ENCODE measurements at regions not wholly inside any gene's neighbourhood (a gene's known extent, or its start where the extent isn't known, plus 50 kb on each side); places are given as distances from the start of the nearest gene placed in this dataset.
"Not testable (repeated sequence)": the region's sequence is repeated elsewhere in the genome, so short reads cannot be mapped to it uniquely, and the experiment has no call there.

DNA sequence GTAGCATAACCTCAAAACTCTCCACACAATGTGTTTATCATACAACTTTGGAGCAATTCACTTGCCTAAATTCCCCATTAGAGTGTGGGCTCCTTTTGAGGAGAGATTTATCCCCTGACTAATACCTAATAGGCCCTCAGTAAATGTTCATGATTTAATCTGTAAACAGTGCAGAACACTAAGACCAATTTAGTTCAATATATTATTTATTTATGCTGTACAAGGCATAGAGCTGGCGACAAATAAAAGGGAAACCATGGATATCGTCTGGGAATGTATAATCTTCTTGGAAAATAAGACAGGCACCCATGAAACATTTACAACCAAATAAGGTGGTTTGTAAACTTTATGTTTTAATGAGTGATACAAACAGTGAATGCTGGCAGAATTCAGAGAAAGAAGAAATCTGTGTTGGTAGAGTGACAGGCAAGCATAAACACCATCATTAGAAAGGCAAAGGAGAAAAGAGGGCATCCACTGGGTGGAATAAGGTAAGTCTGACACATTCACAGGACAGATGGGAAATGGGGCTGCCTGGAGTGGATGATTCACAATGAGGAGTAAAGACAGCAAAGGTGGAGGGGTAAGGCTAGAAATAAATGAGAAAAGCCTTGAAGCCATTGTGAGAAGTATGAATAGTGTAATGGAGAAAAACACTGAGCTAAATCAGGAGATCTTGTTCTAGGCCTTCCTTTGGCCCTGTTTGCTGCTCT is 106.1 kb upstream of the MIR17HG start:
- DNase-seq (ENCODE audit: low spot score) (no peak), ATAC-seq (no peak)

- ATAC-seq, result no peak
- no peak for DNase-seq (ENCODE audit: low spot score)
These were observed 104.8 kb upstream of the MIR17HG start for GRCh38 chr13:91242652-91243051.

DNA sequence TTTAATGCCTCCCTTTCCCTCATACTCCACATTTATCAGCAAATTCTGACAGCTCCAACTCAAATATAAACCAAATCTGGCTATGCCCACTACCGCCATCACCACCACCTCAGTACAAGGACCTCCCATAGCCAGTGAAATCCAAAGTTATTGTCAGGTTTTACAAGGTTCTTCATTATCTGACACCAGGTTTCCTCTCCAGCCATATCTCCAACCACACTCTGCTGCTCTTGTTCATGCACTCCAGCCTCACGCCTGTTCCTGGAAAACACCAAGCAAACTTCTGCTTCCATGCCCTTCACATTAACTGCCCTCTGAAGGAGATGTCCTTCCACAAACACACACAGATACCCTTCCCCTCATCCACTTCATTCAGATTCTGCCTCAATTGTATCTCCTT is 102.2 kb upstream of the MIR17HG start:
- DNase-seq (ENCODE audit: low spot score), result no peak
- no peak for ATAC-seq

DNA sequence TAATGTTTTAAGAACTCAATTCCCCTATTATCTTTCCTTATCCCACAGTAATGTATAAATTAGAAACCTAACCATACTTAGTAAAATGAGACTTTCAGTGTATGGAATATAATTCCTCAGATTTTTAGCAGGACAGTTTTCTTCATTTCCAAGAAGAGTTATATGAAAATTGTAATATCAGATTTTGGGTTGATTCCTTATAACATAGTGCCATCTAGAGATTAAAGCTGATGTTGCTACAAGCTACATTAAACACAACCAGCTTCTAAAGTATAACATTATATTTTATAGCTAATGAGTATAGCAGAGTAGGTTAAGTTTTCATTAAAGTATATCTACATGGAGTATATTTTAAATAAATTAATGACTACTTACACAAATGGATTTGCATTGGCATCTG is 99.7 kb upstream of the MIR17HG start:
- no peak for ATAC-seq
- DNase-seq (ENCODE audit: low spot score), result no peak

GRCh38 chr13:91248249-91248648 is 99.2 kb upstream of the MIR17HG start:
- no peak for ATAC-seq
- no peak for DNase-seq (ENCODE audit: low spot score)

GRCh38 chr13:91249370-91249769 is 98.1 kb upstream of the MIR17HG start:
- DNase-seq (ENCODE audit: low spot score), result no peak
- ATAC-seq, result no peak

DNA sequence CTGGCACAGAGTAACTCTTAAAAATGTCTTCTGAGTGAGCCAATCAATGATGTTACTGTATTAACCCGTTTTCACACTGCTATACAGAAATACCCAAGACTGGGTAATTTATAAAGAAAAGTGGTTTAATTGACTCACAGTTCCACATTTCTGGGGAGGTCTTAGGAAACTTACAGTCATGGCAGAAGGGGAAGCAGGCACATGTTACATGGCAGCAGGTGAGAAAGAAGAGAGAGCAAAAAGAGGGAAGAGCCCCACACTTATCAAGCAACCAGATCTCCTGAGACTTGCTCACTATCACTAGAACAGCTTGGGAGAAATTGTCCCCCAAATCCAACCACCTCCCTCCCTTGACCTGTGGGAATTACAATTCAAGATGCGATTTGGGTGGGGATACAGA is 97.6 kb upstream of the MIR17HG start:
- ATAC-seq (no peak), DNase-seq (ENCODE audit: low spot score) (no peak)

GRCh38 chr13:91251573-91251972 is 95.9 kb upstream of the MIR17HG start:
- not testable (repeated sequence) for DNase-seq (ENCODE audit: low spot score)

DNA sequence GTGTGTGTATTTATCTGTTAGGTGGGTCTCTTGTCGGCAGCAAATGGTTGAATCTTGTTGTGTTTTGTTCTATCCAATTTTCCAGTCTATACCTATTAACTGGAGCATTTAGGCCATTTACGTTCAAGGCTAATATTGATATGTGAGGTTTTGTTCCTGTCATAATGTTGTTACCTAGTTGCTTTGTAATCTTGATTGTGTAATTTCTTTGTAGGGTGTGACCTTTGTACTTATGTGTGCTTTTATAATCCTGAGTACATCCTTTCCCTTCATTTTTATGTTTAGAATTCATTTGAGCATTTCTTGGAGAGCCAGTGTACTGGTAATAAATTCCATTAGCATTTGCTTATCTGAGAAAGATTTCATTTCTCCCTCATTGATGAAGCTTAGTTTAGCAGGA is 83.0 kb upstream of the MIR17HG start:
- no peak for ATAC-seq
- no peak for DNase-seq (ENCODE audit: low spot score)

More at GRCh38 chr13:91251573-91251972, 95.9 kb upstream of the MIR17HG start:
- not testable (repeated sequence) for ATAC-seq

DNA sequence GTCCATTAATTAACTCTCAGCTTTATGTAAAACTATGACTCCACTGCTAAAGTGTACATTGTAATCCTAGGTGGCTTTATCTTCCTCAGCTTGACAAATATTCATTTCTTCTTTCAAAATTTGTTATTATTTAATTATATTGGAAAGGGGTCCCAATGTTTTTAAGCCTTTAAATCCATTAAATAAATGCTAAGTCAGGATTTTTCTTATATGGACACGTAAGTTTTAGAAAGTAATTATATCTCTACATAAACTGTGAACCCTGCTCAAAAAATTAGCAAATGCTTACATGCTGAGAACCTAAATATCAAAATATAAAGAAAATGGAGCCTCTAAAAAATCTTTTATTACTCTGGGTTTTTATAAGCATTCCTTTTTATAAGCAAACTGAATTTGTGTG is 78.2 kb upstream of the MIR17HG start:
- ATAC-seq, result no peak
- no peak for DNase-seq (ENCODE audit: low spot score)

DNA sequence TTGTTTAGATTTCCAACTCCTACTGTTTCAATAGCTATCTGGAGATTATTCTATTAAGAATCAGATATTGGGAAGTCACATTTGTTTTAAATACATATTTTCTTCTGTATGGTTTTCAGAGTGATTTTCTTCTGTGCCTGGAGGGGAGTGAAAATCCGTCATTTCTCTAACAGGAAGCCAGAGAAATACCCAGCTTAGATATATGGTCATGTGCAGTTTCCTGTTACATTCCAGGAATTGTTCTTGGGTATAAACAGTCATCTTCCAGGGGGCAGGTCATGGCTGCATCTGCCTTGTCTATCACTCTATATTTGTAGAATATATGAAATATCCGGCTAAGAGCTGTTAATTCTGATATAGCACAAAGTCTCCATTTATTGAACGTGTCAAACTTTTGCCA is 77.5 kb upstream of the MIR17HG start:
- ATAC-seq (no peak), DNase-seq (ENCODE audit: low spot score) (no peak)

DNA sequence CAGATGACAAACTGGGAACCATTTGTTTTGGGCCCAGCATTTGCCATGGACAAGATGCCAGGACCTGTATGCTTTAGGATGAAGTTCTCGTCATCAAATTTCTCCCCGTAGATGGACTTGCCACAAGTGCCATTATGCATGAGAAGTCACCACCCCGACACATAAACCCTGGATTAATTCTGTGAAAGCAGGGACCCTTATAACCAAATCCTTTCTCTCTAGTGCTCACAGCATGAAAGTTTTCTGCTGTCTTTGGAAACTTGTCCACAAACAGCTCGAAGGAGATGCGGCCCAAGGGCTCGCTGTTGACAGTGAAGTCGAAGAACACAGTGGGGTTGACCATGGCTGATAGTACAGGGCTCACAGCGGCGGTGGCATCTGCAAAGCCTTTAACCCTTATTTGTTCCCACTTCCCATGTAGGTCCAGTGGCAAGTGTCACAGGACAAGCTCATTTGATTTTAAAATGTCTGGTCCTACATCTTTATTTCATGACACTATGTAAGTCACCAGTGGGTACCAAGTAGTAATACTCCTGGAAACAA is 75.2 kb upstream of the MIR17HG start:
- DNase-seq (ENCODE audit: low spot score), result no peak
- no peak for ATAC-seq

DNA sequence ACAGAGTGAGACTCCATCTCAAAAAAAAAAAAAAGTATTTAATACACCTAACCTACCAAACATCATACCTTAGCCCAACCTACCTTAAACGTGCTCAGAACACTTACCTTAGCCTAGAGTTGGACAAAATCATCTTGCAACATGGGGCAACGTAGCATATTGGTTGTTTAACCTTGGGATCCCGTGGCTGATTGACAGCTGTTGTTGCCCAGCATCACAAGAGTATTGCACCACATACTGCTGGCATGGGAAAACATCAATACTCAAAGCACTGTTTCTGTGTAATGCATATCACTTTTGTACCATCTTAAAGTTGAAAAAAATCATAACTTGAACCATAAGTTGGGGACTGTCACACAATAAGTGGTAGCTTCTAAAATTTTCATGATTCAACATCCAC is 73.8 kb upstream of the MIR17HG start:
- DNase-seq (ENCODE audit: low spot score), result no peak
- ATAC-seq, result no peak

GRCh38 chr13:91277013-91277676 is 70.3 kb upstream of the MIR17HG start:
- ATAC-seq (no peak), DNase-seq (ENCODE audit: low spot score) (no peak)

GRCh38 chr13:91278291-91278690 is 69.2 kb upstream of the MIR17HG start:
- no peak for DNase-seq (ENCODE audit: low spot score)
- ATAC-seq, result no peak

- ATAC-seq (no peak), DNase-seq (ENCODE audit: low spot score) (no peak)
These were observed 68.6 kb upstream of the MIR17HG start for GRCh38 chr13:91278888-91279287.

GRCh38 chr13:91280801-91281200 is 66.7 kb upstream of the MIR17HG start:
- ATAC-seq, result no peak
- no peak for DNase-seq (ENCODE audit: low spot score)

- no peak for ATAC-seq
These were observed 63.2 kb upstream of the MIR17HG start for GRCh38 chr13:91284335-91284734.

GRCh38 chr13:91286317-91286716 is 61.2 kb upstream of the MIR17HG start:
- DNase-seq (ENCODE audit: low spot score) (no peak), ATAC-seq (no peak)

More at GRCh38 chr13:91284335-91284734, 63.2 kb upstream of the MIR17HG start:
- DNase-seq (ENCODE audit: low spot score), result no peak

GRCh38 chr13:91291078-91291477 is 56.4 kb upstream of the MIR17HG start:
- DNase-seq (ENCODE audit: low spot score) (no peak), ATAC-seq (no peak)

GRCh38 chr13:91292630-91293221 is 54.8 kb upstream of the MIR17HG start:
- DNase-seq (ENCODE audit: low spot score) (no peak), ATAC-seq (no peak)

Data from left lobe of liver (tissue), 2 donors.